ENCODE measurements at regions not wholly inside any gene's neighbourhood (a gene's known extent, or its start where the extent isn't known, plus 50 kb on each side); places are given as distances from the start of the nearest gene placed in this dataset.
"Not testable (repeated sequence)": the region's sequence is repeated elsewhere in the genome, so short reads cannot be mapped to it uniquely, and the experiment has no call there.

DNA sequence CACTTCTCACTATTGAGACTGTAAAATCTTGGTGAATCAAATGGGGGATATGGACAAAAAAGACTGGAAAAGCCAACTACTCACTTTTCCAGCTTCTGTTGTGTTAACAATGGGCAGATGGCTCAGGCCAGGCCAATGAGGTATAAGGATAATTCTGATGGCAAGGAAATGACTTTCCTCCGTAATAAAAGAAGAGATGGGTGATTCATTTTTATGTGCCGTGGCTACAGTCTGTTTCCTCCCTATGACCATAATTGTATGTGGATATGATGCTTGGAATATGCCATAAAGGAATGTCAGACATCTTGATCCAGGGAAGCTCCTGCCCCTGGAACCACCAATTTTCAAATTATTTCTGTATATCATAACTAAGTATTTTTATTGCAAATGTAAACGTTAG, 406.8 kb downstream of the CCDC85A start:
- Histone ChIP-seq H3K4me3 (no peak overlapping the region), H3K27ac (no peak overlapping the region), H3K36me3 (ENCODE audit: insufficient read depth, low read length) (no peaks in the 10 kb centered on the region), H3K9ac (ENCODE audit: insufficient read length) (no peak overlapping the region), H3K9me3 (ENCODE audit: low read depth, low read length) (no peaks in the 10 kb centered on the region)
- no peak for TF ChIP-seq FOXP2 (optimal IDR thresholded peaks at IDR 0.05; ENCODE audit: control extremely low read depth, extremely low read length, insufficient read depth)
- TF ChIP-seq POLR2AphosphoS5 (IDR thresholded peaks at IDR 0.05; ENCODE audit: borderline replicate concordance, low read depth, low read length), result no peak
- TF ChIP-seq EZH2 (IDR thresholded peaks at IDR 0.05), result no peak
- no peak for DNase-seq (ENCODE audit: low read depth, low spot score)

DNA sequence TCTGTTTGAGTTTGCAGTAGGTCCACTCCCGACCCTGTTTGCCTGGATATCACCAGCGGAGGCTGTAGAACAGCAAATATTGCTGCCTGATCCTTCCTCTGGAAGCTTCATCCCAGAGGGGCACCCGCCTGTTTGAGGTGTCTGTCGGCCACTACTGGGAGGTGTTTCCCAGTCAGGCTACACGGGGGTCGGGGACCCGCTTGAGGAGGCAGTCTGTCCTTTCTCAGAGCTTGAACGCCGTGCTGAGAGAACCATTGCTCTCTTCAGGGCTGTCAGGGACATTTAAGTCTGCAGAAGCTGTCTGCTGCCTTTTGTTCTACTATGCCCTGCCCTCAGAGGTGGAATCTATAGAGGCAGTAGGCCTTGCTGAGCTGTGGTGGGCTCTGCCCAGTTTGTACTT, 422.3 kb downstream of the CCDC85A start:
- H3K36me3 ChIP-seq (ENCODE audit: insufficient read depth, low read length); DNase-seq (ENCODE audit: low read depth, low spot score); H3K9me3 ChIP-seq (ENCODE audit: low read depth, low read length); H3K9ac ChIP-seq (ENCODE audit: insufficient read length); H3K27ac ChIP-seq; H3K4me3 ChIP-seq: not testable (repeated sequence)

DNA sequence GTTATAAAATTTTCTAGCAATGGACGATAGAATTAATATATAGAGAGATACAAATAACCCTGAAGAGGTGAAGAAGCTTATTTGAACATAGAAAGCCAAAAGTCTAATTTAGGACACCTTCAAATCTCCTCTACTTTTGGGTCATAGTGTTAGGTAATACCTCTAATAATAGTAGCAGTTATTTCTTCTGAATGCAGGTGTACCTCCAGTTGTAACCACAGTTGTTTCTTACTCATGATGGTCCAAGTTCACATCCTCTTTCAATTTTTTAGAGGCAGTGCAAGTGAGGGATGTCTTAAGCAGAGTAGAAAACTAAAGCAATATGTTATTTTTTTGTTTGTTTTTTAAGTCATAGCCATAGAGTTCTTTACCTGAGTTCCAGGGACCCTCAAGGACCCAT, 429.5 kb downstream of the CCDC85A start:
- DNase-seq (ENCODE audit: low read depth, low spot score), result no peak
- no peak overlapping the region for H3K4me3 ChIP-seq
- no peaks in the 10 kb centered on the region for H3K36me3 ChIP-seq (ENCODE audit: insufficient read depth, low read length)
- TF ChIP-seq EZH2 (IDR thresholded peaks at IDR 0.05) (no peak), POLR2AphosphoS5 (IDR thresholded peaks at IDR 0.05; ENCODE audit: borderline replicate concordance, low read depth, low read length) (no peak), FOXP2 (optimal IDR thresholded peaks at IDR 0.05; ENCODE audit: control extremely low read depth, extremely low read length, insufficient read depth) (no peak)
- no peaks in the 10 kb centered on the region for H3K9me3 ChIP-seq (ENCODE audit: low read depth, low read length)
- H3K9ac ChIP-seq (ENCODE audit: insufficient read length), result no peak overlapping the region
- no peak overlapping the region for H3K27ac ChIP-seq

DNA sequence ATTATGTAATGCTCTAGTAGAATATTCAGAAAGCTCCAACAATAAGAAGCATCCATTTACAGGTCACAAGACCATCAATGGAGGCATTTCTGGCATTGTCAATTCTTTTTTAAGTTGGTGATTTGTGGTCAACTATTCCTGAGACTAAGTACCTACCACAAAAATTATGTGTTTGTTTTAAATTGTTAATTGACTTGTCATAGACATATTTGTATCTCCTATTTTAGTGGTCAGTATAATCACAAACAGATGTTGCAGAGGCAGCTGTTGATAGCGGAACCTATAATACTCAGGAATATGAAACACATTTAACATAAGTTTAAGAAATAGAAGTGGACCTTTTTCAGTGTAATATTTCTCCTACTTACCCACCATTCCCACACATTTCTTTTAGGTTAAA, 430.1 kb downstream of the CCDC85A start:
- no peaks in the 10 kb centered on the region for H3K9me3 ChIP-seq (ENCODE audit: low read depth, low read length)
- DNase-seq (ENCODE audit: low read depth, low spot score), result no peak
- no peak overlapping the region for H3K27ac ChIP-seq
- H3K4me3 ChIP-seq, result no peak overlapping the region
- H3K36me3 ChIP-seq (ENCODE audit: insufficient read depth, low read length), result no peaks in the 10 kb centered on the region
- no peak overlapping the region for H3K9ac ChIP-seq (ENCODE audit: insufficient read length)
- no peak for TF ChIP-seq FOXP2 (optimal IDR thresholded peaks at IDR 0.05; ENCODE audit: control extremely low read depth, extremely low read length, insufficient read depth)
- TF ChIP-seq POLR2AphosphoS5 (IDR thresholded peaks at IDR 0.05; ENCODE audit: borderline replicate concordance, low read depth, low read length), result no peak
- TF ChIP-seq EZH2 (IDR thresholded peaks at IDR 0.05), result no peak

DNA sequence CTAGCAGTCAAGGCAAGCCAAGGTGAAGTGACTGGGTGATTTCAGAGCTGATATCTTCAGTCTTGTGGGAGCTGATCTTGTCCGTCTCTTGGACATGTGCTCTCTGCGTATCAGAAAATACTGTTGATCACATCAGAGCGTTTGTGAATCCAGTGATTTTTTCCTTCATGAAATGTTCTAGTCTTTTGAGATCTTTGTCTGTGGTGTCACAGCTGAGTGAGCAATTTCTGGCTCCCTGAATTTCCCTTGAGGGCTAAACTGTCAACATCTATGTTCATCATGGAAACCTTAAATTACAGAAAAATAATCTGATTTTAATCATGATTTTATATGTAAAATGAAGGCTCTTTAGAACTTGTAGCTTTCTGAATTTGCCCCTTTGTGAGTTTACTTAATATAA, 432.0 kb downstream of the CCDC85A start:
- no peak overlapping the region for H3K27ac ChIP-seq
- H3K36me3 ChIP-seq (ENCODE audit: insufficient read depth, low read length), result no peaks in the 10 kb centered on the region
- no peak overlapping the region for H3K4me3 ChIP-seq
- H3K9ac ChIP-seq (ENCODE audit: insufficient read length), result no peak overlapping the region
- DNase-seq (ENCODE audit: low read depth, low spot score), result no peak
- TF ChIP-seq FOXP2 (optimal IDR thresholded peaks at IDR 0.05; ENCODE audit: control extremely low read depth, extremely low read length, insufficient read depth) (no peak), POLR2AphosphoS5 (IDR thresholded peaks at IDR 0.05; ENCODE audit: borderline replicate concordance, low read depth, low read length) (no peak), EZH2 (IDR thresholded peaks at IDR 0.05) (no peak)
- no peaks in the 10 kb centered on the region for H3K9me3 ChIP-seq (ENCODE audit: low read depth, low read length)

DNA sequence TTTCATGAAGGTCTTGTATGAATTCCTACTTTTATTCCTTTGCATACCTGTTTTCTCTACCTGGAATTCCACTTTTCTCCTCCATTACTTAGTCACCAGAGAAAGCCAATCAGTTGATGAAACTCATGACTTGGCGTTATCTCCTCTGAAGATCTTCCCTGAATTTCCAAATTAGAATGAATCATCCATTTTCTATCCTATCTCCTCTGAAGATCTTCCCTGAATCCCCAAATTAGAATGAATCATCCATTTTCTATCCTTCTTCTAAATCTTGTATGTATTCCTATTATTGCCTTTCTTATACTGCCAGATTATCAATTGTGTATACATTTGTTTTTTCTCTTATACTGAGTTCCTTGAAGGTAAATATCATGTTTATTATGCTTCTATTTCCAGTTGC, 440.4 kb downstream of the CCDC85A start:
- no peak overlapping the region for H3K9ac ChIP-seq (ENCODE audit: insufficient read length)
- TF ChIP-seq POLR2AphosphoS5 (IDR thresholded peaks at IDR 0.05; ENCODE audit: borderline replicate concordance, low read depth, low read length) (no peak), FOXP2 (optimal IDR thresholded peaks at IDR 0.05; ENCODE audit: control extremely low read depth, extremely low read length, insufficient read depth) (no peak), EZH2 (IDR thresholded peaks at IDR 0.05) (no peak)
- no peak overlapping the region for H3K27ac ChIP-seq
- H3K9me3 ChIP-seq (ENCODE audit: low read depth, low read length), result no peaks in the 10 kb centered on the region
- no peak for DNase-seq (ENCODE audit: low read depth, low spot score)
- no peaks in the 10 kb centered on the region for H3K36me3 ChIP-seq (ENCODE audit: insufficient read depth, low read length)
- H3K4me3 ChIP-seq, result no peak overlapping the region

DNA sequence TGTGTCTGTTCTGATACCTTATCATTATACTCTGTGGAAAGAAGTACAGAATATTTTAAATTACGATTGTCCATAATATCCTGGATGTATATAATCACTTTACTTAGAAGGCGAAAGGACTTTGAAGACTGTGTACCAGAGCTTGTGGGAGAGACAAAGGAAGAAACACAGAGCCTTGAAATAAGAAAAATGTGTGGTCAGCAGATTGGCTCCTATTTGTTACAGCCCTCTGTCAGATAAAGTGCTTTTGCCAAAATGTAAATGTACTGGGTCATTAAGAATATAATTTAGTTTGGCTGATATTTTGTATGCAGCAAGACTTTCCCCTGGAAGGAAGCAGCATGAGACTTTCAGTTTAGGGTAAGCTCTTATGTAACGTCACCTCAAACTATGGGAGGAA, 443.1 kb downstream of the CCDC85A start:
- DNase-seq (ENCODE audit: low read depth, low spot score), result no peak
- H3K36me3 ChIP-seq (ENCODE audit: insufficient read depth, low read length), result no peaks in the 10 kb centered on the region
- H3K27ac ChIP-seq, result no peak overlapping the region
- TF ChIP-seq FOXP2 (optimal IDR thresholded peaks at IDR 0.05; ENCODE audit: control extremely low read depth, extremely low read length, insufficient read depth) (no peak), POLR2AphosphoS5 (IDR thresholded peaks at IDR 0.05; ENCODE audit: borderline replicate concordance, low read depth, low read length) (no peak), EZH2 (IDR thresholded peaks at IDR 0.05) (no peak)
- no peaks in the 10 kb centered on the region for H3K9me3 ChIP-seq (ENCODE audit: low read depth, low read length)
- no peak overlapping the region for H3K9ac ChIP-seq (ENCODE audit: insufficient read length)
- no peak overlapping the region for H3K4me3 ChIP-seq

DNA sequence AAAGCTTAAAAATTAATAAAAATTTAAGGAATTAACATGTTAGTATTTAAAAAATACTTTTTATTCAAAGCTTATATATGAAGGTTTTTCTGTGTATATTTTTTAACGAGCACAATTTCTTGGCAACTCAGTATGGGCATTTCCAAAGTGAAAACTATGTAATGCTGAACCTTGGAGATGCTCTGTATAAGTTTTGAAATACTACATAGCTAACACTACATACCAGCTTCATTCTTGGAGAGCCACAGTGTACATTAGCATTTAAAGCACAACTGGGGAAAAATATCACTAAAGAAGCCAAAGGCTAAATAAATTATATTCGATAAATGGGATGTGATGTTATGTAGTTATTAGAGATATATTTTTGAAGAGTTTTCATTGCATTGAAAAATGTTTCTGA, 446.5 kb downstream of the CCDC85A start:
- TF ChIP-seq POLR2AphosphoS5 (IDR thresholded peaks at IDR 0.05; ENCODE audit: borderline replicate concordance, low read depth, low read length) (no peak), EZH2 (IDR thresholded peaks at IDR 0.05) (no peak), FOXP2 (optimal IDR thresholded peaks at IDR 0.05; ENCODE audit: control extremely low read depth, extremely low read length, insufficient read depth) (no peak)
- Histone ChIP-seq H3K9ac (ENCODE audit: insufficient read length) (no peak overlapping the region), H3K9me3 (ENCODE audit: low read depth, low read length) (no peaks in the 10 kb centered on the region), H3K27ac (no peak overlapping the region), H3K36me3 (ENCODE audit: insufficient read depth, low read length) (no peaks in the 10 kb centered on the region), H3K4me3 (no peak overlapping the region)
- DNase-seq (ENCODE audit: low read depth, low spot score), result no peak

DNA sequence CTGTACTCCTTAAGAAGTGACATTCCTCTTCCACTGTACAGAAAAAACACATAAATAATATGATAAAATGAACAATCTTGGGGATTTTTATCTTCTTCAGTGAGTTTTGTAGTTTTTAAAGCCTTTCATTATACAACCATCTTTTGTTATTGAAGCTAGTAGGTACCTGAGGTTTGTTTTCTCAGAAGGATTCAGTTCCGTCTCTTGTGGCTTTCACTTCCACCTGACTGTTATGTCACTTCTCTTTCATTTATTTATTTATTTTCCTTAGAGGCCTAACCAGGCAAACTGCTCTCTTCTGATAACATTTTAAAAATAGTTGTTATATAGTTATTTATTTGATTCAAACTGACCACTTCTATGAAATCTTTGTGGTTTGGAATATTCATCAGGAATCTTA, 464.2 kb downstream of the CCDC85A start:
- TF ChIP-seq FOXP2 (optimal IDR thresholded peaks at IDR 0.05; ENCODE audit: control extremely low read depth, extremely low read length, insufficient read depth) (no peak), POLR2AphosphoS5 (IDR thresholded peaks at IDR 0.05; ENCODE audit: borderline replicate concordance, low read depth, low read length) (no peak), EZH2 (IDR thresholded peaks at IDR 0.05) (no peak)
- H3K9ac ChIP-seq (ENCODE audit: insufficient read length), result no peak overlapping the region
- H3K9me3 ChIP-seq (ENCODE audit: low read depth, low read length), result no peaks in the 10 kb centered on the region
- H3K4me3 ChIP-seq, result no peak overlapping the region
- DNase-seq (ENCODE audit: low read depth, low spot score), result no peak
- no peaks in the 10 kb centered on the region for H3K36me3 ChIP-seq (ENCODE audit: insufficient read depth, low read length)
- no peak overlapping the region for H3K27ac ChIP-seq
